Suprapubic skin (tissue), 4 donors: ENCODE measurements at regions not wholly inside any gene's neighbourhood (a gene's known extent, or its start where the extent isn't known, plus 50 kb on each side); places are given as distances from the start of the nearest gene placed in this dataset.

ENCODE experiments used
- EP300 ChIP-seq: sonication (generic); formaldehyde crosslinking; IDR thresholded peaks from one replicate; pipeline ENCODE4 v1.6.1; 2017; ENCODE audit warnings: antibody characterized with exemption
- POLR2A ChIP-seq, 2 donors: fragments of 450-650 bp; IDR thresholded peaks; one replicate each; pipeline ENCODE4 v1.6.1; 2017; ENCODE audit warnings: antibody characterized with exemption in 2 of 2, mild to moderate bottlenecking in 2 of 2, moderate library complexity in 2 of 2
- POLR2AphosphoS5 ChIP-seq, 3 donors: sonication (generic); formaldehyde crosslinking; IDR thresholded peaks; one replicate each; pipeline ENCODE4 v1.6.1; 2017; ENCODE audit warnings: antibody characterized with exemption in 3 of 3
- TF ChIP-seq, protein P1 (sequence below), 2 donors: fragments of 200-600 bp in 1 of 2; fragments of 450-650 bp in 1 of 2; sonication (generic) in 1 of 2; IDR thresholded peaks; one replicate each; pipeline ENCODE4 v1.5.1; 2016 to 2019; ENCODE audit warnings: antibody characterized with exemption in 2 of 2, mild to moderate bottlenecking in 1 of 2, moderate library complexity in 1 of 2

GRCh38 chr18:65103864-65104263 is 646.9 kb upstream of the CDH7 start:
- TF ChIP-seq, protein P1, sequence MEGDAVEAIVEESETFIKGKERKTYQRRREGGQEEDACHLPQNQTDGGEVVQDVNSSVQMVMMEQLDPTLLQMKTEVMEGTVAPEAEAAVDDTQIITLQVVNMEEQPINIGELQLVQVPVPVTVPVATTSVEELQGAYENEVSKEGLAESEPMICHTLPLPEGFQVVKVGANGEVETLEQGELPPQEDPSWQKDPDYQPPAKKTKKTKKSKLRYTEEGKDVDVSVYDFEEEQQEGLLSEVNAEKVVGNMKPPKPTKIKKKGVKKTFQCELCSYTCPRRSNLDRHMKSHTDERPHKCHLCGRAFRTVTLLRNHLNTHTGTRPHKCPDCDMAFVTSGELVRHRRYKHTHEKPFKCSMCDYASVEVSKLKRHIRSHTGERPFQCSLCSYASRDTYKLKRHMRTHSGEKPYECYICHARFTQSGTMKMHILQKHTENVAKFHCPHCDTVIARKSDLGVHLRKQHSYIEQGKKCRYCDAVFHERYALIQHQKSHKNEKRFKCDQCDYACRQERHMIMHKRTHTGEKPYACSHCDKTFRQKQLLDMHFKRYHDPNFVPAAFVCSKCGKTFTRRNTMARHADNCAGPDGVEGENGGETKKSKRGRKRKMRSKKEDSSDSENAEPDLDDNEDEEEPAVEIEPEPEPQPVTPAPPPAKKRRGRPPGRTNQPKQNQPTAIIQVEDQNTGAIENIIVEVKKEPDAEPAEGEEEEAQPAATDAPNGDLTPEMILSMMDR (IDR thresholded peaks at IDR 0.05), result no peak
- TF ChIP-seq POLR2A (IDR thresholded peaks at IDR 0.05) (no peak), POLR2AphosphoS5 (IDR thresholded peaks at IDR 0.05) (no peak), EP300 (no peak)
